ENCODE measurements at regions not wholly inside any gene's neighbourhood (a gene's known extent, or its start where the extent isn't known, plus 50 kb on each side); places are given as distances from the start of the nearest gene placed in this dataset.

DNA sequence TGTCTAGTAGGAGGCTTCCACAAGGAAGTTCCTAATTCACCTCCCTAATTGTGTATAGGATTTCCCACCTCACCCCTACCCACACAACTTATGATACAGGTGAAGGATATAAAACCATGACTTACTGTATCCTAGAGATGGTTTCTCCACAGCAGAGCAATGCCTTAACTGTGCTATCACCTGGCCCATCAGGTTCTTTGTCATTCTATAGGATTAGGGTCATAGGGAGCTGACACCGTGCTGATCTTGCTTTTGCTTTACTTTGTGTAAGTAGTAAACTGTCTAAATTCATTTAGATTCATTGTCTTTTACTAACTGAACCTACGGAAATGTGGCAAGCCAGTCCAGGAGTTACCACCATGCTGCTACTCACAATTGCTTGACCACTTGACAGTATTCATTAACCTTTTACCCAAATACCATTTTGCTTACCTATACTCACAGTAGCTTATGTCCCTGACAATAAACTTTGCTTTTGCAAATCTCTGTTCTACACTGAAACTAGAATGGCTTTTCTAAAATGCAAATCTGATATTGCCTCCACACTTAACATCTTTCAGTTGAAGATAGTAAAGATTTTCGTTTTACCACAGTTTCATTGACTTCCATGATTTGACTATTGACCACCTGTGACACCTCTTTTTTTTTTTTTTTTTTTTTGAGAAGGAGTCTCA lies 147.6 kb downstream of the IFI44 start:
- DNase-seq: no peak

DNA sequence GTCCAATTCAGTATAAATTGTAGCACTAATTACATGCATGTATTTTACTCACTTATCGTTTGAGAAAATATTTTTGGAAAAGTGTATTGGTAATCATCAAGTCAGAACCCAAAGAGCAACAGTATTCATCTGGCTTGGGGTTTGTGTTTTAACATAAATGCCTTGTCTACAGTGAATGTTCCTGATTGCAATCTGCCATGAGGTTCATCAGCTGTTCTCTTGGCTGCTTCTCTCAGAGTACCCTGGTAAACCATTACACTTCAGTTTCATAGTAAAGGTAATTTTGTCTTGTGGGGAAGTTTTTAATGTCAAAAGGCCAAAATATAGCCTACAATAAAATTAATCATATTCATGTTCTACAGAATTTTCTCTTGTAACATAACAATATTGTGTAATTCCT lies 150.3 kb downstream of the IFI44 start:
- DNase-seq: no peak

DNA sequence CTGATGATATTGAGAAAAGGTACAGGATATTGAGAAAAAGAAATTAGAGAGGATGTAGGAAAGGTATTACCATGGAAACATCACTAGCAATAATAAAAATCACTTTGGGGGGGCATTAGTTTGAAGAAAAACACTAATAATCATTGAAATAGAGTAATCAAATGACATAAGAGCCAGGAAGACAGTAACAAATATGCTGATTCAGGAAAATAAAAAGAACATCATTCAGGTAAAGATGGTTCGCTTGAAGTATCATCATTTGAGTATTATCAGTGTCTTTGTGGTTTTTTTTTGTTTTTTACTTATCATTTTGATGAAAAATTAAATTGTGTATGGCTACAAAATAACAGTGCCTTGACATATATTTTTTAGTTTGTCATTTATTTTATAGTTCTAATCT lies 164.5 kb downstream of the IFI44 start:
- no peak for DNase-seq

DNA sequence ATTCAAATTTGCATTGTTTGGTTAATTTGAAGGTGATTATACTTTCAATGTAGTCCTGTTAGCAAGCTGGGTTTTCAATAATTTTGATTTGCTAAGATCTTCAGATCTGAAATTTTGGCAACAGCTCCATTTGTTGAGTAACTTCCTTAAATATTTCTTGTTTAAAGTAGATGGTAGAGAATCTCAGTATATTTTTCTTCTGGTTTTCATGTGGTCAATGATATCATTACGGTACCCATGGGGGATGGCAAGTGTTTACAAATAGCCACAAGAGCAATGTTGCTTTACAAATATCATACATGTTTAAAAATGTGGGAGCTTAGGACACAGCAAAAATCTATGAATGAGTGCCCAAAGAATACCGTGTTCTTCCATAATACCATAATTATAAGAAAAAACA lies 175.9 kb downstream of the IFI44 start:
- no peak for DNase-seq

DNA sequence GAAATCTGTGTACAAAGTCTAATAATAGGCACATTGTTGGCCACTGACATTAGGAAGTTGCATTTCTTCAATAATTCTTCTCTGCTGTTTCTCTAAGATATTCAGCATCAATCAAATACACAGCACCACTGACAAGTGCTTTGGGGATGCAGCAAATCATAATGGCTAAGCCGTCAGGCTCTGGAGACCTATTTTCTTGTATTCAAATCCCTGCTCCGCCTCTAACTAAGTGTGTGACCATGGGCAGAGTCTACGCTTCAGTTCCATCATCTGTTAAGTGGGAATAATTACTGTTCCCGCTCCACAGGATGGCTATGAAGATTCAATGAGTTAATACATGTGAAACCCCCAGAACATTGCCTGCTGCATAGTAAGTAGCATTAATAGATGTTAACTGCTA lies 176.9 kb downstream of the ADGRL4 start:
- DNase-seq: no peak

DNA sequence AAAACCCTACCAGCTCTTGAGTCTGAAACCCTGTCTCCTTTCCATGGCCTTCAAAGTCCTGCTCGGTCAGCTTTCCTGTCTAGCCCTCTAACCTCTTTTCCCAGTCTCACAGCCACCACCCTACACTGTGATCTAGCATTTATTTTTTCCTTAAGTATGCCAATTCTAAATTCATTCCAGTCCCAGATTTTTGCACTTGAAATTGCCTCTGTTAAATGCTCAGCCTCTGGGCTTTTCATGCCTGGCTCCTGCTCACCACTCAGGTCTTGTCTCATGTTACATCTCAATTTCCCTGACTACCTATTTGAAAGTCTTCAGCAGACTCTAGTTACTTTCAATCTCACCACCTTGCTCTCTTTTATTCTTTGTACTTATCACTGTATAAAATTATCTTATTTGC lies 176.2 kb downstream of the ADGRL4 start:
- DNase-seq: no peak

DNA sequence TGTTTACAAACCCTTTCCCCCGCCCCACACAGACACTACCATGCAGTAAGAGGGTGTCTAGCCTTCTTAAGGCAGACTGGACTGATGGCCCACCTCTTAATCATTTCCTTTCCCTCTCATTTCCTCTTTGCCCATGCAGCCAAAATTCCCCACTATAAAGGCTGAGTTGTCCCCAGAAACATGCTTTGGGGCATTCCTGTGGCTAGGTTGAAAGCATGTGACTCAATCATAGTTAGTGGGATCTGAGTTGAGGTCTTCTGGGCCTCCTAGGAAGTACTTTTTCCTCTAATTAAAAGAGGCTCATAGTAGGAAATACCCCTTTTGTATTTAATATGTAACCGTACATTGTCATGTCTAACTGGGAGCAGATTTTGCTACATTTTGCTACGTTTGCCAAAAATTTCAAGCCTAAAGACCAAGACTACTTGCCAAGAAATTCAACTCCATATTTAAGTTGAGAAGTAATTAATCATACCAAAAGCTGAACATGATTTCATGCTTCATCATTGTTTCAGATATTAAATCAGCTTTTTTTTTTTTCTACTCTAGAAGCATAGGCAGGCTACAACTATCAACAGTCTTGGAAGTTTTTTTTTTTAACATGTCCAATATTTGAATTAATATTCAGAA lies 174.7 kb downstream of the ADGRL4 start:
- DNase-seq: no peak

DNA sequence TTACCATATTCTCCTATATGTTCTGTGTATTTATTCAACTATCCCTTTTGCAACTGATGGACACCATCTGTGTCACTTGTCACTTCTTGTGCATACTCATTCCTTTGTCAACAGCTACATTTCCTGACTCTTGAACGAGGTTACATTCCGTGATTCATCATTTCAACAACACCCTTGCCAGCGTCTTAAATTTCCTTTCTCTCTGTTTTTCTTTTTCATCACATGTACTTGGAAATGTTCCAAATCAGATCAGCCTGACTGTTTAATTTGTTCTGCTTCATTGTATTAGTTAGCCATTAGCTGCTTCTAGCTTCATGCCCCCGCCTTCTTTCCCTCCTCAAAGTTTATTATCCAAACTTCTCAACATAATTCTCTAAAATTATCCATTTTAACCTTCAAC lies 173.0 kb downstream of the ADGRL4 start:
- no peak for DNase-seq

DNA sequence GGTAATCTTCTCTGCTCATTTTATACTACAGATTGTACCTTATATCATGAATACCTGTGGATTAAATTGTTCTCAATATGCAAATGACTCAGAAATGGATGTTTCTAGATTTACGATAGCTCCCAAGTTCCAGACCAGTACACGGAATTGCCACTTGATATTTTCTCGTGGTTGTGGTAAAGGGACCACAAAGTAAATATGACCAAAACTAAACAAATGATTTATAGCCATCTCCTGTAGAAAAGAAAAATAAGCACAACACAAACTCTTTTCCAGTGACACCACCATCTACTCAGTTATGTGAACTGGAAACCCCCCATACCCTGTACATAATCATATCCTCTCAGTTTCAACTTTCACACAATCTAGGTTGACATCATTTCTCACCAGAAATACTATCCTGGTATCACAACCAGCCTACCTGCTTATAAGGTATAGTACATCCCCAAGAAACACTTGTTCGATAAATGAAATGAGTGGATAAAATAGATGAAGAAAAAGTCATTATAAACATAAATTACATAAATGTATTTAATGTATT lies 172.3 kb downstream of the ADGRL4 start:
- no peak for DNase-seq

DNA sequence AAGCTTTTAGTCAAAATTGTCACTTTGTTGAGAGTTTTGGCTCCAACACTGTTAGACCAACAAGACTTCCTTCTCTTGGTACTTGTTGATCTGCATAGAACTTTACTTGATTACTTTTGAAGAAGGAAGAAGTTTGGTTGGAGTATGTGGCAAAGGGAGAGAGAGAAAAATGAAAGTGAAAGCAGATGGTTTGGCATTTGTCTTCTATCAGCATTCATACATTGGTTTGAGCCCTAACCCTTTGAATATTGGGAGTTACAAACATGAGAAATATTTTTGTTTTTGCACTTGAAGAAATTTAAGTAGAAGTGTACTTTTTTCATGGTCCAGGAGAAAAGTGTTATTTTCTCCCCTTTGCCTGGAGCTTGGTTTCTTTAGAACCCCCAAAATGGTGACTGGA lies 169.8 kb downstream of the ADGRL4 start:
- DNase-seq: peak in 3 of 4 experiments; percentile 1 to 33 (median 3)

DNA sequence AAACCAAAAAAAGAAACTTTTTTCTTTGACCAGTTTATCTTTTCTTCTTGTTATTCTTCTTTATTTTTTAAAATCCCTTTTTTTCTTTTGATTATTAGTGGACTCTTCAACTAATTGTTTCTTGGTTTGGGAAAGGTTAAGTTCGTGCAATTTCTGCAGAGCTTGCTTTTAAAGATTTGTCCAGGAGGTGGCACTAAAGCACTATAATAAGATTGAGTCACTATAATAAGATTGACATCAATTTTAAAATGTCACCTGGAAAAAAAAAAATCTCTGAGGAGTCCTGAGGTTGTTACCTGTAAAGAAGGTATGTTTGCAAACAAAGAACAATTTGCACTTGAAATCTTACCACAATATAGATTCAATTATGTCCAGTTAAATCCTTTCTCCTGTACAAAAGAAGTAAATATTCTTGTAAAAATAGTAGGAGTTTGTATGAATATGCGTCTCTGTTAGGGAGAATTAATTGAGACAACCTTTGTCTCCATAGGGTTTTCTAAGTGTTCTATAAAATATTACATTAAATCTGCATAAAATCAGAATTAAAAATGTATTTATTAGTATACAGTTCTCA lies 166.7 kb downstream of the ADGRL4 start:
- peak; percentile 55 to 66 (median 62) for DNase-seq

All from suppressor macrophage (primary cell).